ENCODE measurements at regions not wholly inside any gene's neighbourhood (a gene's known extent, or its start where the extent isn't known, plus 50 kb on each side); places are given as distances from the start of the nearest gene placed in this dataset.

DNA sequence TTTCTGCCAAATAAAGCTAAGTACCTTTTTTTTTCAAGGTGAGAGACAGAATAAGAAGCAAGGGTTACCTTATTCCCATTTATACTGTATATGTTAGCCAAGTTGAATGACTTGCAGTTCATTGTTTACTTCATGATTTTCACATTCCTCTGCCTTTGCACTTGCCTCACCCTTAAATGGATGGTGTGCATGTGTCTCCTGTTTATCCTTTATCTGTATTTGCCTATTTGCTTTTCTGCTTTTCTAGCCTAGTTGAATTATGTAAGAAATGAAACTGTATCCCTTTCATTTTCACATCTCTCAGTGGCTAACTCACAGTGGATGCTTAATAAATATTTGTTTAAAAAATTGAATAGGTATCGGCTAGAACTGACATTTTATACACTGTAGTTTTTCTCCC lies 200.8 kb upstream of the ST8SIA4 start:
- no peak for DNase-seq
- no peak overlapping the region for H3K4me2 ChIP-seq (ENCODE audit: low read depth, low read length)
- H3K4me3 ChIP-seq (ENCODE audit: low read length) = no peak overlapping the region
- H3K27ac ChIP-seq (ENCODE audit: low read length) = no peak overlapping the region
- no peaks in the 10 kb centered on the region for H3K9me2 ChIP-seq (replicated peaks; ENCODE audit: insufficient read depth, low read length)
- no peaks in the 10 kb centered on the region for H3K27me3 ChIP-seq (replicated peaks; ENCODE audit: insufficient read depth, low read length)
- H3F3A ChIP-seq (ENCODE audit: insufficient read depth, low read length) = no peaks in the 10 kb centered on the region
- H3K36me3 ChIP-seq (replicated peaks; ENCODE audit: insufficient read depth, low read length) = no peaks in the 10 kb centered on the region
- H4K20me1 ChIP-seq (ENCODE audit: insufficient read depth, low read length) = no peaks in the 10 kb centered on the region
- no peak overlapping the region for H2AFZ ChIP-seq (ENCODE audit: low read length)
- H3K79me2 ChIP-seq (ENCODE audit: low read length) = no peaks in the 10 kb centered on the region
- no peaks in the 10 kb centered on the region for H3K4me1 ChIP-seq (ENCODE audit: low read length)
- H3K9ac ChIP-seq (ENCODE audit: low read length) = no peak overlapping the region
- TF ChIP-seq, protein P1, sequence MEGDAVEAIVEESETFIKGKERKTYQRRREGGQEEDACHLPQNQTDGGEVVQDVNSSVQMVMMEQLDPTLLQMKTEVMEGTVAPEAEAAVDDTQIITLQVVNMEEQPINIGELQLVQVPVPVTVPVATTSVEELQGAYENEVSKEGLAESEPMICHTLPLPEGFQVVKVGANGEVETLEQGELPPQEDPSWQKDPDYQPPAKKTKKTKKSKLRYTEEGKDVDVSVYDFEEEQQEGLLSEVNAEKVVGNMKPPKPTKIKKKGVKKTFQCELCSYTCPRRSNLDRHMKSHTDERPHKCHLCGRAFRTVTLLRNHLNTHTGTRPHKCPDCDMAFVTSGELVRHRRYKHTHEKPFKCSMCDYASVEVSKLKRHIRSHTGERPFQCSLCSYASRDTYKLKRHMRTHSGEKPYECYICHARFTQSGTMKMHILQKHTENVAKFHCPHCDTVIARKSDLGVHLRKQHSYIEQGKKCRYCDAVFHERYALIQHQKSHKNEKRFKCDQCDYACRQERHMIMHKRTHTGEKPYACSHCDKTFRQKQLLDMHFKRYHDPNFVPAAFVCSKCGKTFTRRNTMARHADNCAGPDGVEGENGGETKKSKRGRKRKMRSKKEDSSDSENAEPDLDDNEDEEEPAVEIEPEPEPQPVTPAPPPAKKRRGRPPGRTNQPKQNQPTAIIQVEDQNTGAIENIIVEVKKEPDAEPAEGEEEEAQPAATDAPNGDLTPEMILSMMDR (IDR thresholded peaks at IDR 0.05; ENCODE audit: low read length) = no peak
- no peak for TF ChIP-seq EZH2 (optimal IDR thresholded peaks at IDR 0.05; ENCODE audit: low read depth, low read length)
- H3K9me3 ChIP-seq (replicated peaks; ENCODE audit: insufficient read depth, low read length) = no peaks in the 10 kb centered on the region

DNA sequence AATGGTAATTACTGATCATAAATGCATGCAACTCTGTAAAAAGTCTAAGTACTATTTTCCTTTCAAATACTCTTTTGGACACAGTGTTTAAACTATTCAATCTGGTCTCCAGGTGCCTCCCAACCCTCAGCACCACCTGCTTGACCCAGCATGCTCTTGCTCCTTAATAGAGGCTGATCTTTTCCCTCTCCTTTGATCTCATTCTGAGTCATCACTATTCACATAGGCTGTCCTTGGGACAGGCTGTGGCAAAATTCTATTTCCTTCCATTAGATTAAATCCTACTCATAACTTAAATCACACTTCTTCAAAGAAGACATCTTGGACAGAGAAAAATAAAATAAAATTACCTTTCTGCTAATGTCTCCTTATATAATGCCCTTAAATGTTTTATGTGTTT lies 199.4 kb upstream of the ST8SIA4 start:
- TF ChIP-seq EZH2 (optimal IDR thresholded peaks at IDR 0.05; ENCODE audit: low read depth, low read length) (no peak), EZH2phosphoT487 (IDR thresholded peaks at IDR 0.05; ENCODE audit: low read length) (no peak)
- TF ChIP-seq, protein P1 (IDR thresholded peaks at IDR 0.05; ENCODE audit: low read length) = no peak
- H3K4me1 ChIP-seq (ENCODE audit: low read length) = no peaks in the 10 kb centered on the region
- H3K9me2 ChIP-seq (replicated peaks; ENCODE audit: insufficient read depth, low read length) = no peaks in the 10 kb centered on the region
- no peak overlapping the region for H2AFZ ChIP-seq (ENCODE audit: low read length)
- H3K79me2 ChIP-seq (ENCODE audit: low read length) = no peaks in the 10 kb centered on the region
- no peaks in the 10 kb centered on the region for H3F3A ChIP-seq (ENCODE audit: insufficient read depth, low read length)
- DNase-seq = no peak
- no peaks in the 10 kb centered on the region for H4K20me1 ChIP-seq (ENCODE audit: insufficient read depth, low read length)
- H3K27ac ChIP-seq (ENCODE audit: low read length) = no peak overlapping the region
- H3K27me3 ChIP-seq (replicated peaks; ENCODE audit: insufficient read depth, low read length) = no peaks in the 10 kb centered on the region
- no peaks in the 10 kb centered on the region for H3K36me3 ChIP-seq (replicated peaks; ENCODE audit: insufficient read depth, low read length)
- H3K4me3 ChIP-seq (ENCODE audit: low read length) = no peak overlapping the region
- H3K4me2 ChIP-seq (ENCODE audit: low read depth, low read length) = no peak overlapping the region
- H3K9me3 ChIP-seq (replicated peaks; ENCODE audit: insufficient read depth, low read length) = no peaks in the 10 kb centered on the region
- H3K9ac ChIP-seq (ENCODE audit: low read length) = no peak overlapping the region

DNA sequence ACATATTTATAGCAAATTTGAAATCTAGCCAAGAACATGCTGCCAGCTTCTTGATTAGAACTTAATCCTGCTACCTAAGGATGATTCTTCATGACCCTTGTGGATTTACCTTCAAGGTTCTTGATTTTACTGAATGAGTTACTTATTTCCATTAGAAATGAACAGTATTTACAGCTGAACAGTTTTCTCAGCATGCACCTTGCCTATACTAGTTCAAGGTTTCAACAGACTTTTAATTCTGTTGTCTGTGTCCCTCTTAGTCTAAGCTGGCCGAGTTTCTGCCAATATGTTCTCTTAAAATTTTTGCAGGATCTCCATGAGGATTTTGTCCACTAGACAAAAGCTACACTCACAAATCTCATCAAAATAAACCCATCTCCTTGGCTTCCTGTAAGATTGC lies 188.8 kb upstream of the ST8SIA4 start:
- H3K4me3 ChIP-seq (ENCODE audit: low read length) = no peak overlapping the region
- H3K27me3 ChIP-seq (replicated peaks; ENCODE audit: insufficient read depth, low read length) = no peaks in the 10 kb centered on the region
- no peaks in the 10 kb centered on the region for H3K9me3 ChIP-seq (replicated peaks; ENCODE audit: insufficient read depth, low read length)
- TF ChIP-seq EZH2phosphoT487 (IDR thresholded peaks at IDR 0.05; ENCODE audit: low read length) (no peak), EZH2 (optimal IDR thresholded peaks at IDR 0.05; ENCODE audit: low read depth, low read length) (no peak)
- TF ChIP-seq, protein P1 (IDR thresholded peaks at IDR 0.05; ENCODE audit: low read length) = no peak
- no peaks in the 10 kb centered on the region for H3F3A ChIP-seq (ENCODE audit: insufficient read depth, low read length)
- H3K79me2 ChIP-seq (ENCODE audit: low read length) = no peaks in the 10 kb centered on the region
- H2AFZ ChIP-seq (ENCODE audit: low read length) = no peak overlapping the region
- no peak overlapping the region for H3K4me2 ChIP-seq (ENCODE audit: low read depth, low read length)
- H3K27ac ChIP-seq (ENCODE audit: low read length) = no peak overlapping the region
- no peaks in the 10 kb centered on the region for H3K36me3 ChIP-seq (replicated peaks; ENCODE audit: insufficient read depth, low read length)
- no peaks in the 10 kb centered on the region for H3K4me1 ChIP-seq (ENCODE audit: low read length)
- no peaks in the 10 kb centered on the region for H3K9me2 ChIP-seq (replicated peaks; ENCODE audit: insufficient read depth, low read length)
- no peak for DNase-seq
- H3K9ac ChIP-seq (ENCODE audit: low read length) = no peak overlapping the region
- H4K20me1 ChIP-seq (ENCODE audit: insufficient read depth, low read length) = no peaks in the 10 kb centered on the region
